ENCODE measurements at regions not wholly inside any gene's neighbourhood (a gene's known extent, or its start where the extent isn't known, plus 50 kb on each side); places are given as distances from the start of the nearest gene placed in this dataset.
"Not testable (repeated sequence)": the region's sequence is repeated elsewhere in the genome, so short reads cannot be mapped to it uniquely, and the experiment has no call there.

DNA sequence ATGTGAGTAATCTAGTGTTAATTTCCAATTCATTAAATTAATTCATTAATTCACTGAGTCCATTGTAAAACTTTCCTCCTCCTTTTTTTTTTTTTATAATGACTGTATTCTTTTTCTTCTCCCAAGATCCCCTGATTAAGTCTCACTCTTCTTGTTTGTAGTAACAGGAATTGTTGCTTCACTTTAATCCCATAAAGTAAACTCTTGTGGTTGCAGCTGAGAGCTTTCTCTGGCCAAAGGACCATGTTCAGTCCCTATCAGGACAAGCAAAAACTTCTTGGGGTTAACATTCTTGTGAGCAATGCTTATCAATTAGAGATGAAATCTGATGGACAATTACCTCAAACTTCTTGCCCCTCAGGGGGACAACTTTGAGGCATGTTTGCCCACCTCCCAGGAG lies 400.2 kb upstream of the SPHKAP start:
- Histone ChIP-seq H3K9ac (ENCODE audit: low read depth, low read length) (no peak overlapping the region), H3K4me1 (ENCODE audit: control insufficient read depth, insufficient read depth, low read length) (no peaks in the 10 kb centered on the region), H3K4me2 (ENCODE audit: low read length) (no peak overlapping the region), H3K9me3 (replicated peaks; ENCODE audit: low read length) (no peaks in the 10 kb centered on the region), H3K36me3 (ENCODE audit: insufficient read depth, low read length) (no peaks in the 10 kb centered on the region), H3K4me3 (ENCODE audit: low read length) (no peak overlapping the region), H3K27me3 (ENCODE audit: control insufficient read depth, insufficient read depth, low read length) (no peaks in the 10 kb centered on the region)

DNA sequence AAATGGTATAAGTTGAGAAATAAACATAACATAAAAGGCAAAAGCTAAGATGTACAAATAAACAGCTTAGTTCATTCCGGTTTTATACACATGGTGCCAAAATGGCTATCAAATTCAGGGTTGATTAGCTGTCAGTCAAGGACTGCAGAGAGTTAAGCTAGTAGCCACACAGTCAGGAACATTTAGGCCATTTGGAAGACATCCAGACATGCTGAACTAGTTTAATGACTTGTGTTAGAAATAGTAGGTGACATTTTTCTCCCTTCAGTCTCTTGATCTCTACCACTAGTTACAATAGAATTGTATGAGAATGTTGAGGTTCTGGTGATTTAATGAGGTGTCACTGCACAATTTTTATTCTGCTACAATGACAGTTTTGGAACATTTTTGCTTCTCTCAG lies 394.4 kb upstream of the SPHKAP start:
- Histone ChIP-seq H3K36me3 (ENCODE audit: insufficient read depth, low read length) (no peaks in the 10 kb centered on the region), H3K9ac (ENCODE audit: low read depth, low read length) (no peak overlapping the region), H3K4me2 (ENCODE audit: low read length) (no peak overlapping the region), H3K4me1 (ENCODE audit: control insufficient read depth, insufficient read depth, low read length) (no peaks in the 10 kb centered on the region), H3K9me3 (replicated peaks; ENCODE audit: low read length) (no peaks in the 10 kb centered on the region), H3K27me3 (ENCODE audit: control insufficient read depth, insufficient read depth, low read length) (no peaks in the 10 kb centered on the region), H3K4me3 (ENCODE audit: low read length) (no peak overlapping the region)

DNA sequence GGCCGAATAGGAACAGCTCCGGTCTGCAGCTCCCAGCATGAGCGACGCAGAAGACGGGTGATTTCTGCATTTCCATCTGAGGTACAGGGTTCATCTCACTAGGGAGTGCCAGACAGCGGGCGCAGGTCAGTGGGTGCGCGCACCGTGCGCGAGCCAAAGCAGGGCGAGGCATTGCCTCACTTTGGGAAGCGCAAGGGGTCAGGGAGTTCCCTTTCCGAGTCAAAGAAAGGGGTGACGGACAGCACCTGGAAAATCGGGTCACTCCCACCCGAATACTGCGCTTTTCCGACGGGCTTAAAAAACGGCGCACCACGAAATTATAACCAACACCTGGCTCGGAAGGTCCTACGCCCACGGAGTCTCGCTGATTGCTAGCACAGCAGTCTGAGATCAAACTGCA lies 386.8 kb upstream of the SPHKAP start:
- H3K27me3 ChIP-seq (ENCODE audit: control insufficient read depth, insufficient read depth, low read length); H3K4me1 ChIP-seq (ENCODE audit: control insufficient read depth, insufficient read depth, low read length); H3K36me3 ChIP-seq (ENCODE audit: insufficient read depth, low read length); H3K4me2 ChIP-seq (ENCODE audit: low read length); H3K9ac ChIP-seq (ENCODE audit: low read depth, low read length); H3K9me3 ChIP-seq (replicated peaks; ENCODE audit: low read length); H3K4me3 ChIP-seq (ENCODE audit: low read length): not testable (repeated sequence)

DNA sequence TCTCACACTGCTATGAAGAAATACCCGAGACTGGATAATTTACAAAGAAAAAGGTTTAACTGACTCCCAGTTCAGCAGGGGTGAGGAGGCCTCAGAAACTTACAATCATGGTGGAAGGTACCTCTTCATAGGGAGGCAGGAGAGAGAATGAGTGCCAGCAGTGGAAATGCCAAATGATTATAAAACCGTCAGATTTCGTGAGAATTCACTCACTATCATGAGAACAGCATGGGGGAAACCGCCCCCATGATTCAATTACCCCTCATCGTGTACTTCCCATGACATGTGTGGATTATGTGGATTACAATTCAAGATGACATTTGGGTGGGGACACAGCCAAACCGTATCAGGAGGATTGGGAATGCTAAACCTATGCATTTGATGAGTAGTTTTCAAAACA lies 380.3 kb upstream of the SPHKAP start:
- Histone ChIP-seq H3K27me3 (ENCODE audit: control insufficient read depth, insufficient read depth, low read length) (no peaks in the 10 kb centered on the region), H3K4me2 (ENCODE audit: low read length) (no peak overlapping the region), H3K9me3 (replicated peaks; ENCODE audit: low read length) (no peaks in the 10 kb centered on the region), H3K4me3 (ENCODE audit: low read length) (no peak overlapping the region), H3K4me1 (ENCODE audit: control insufficient read depth, insufficient read depth, low read length) (peaks cover 2% of the 10 kb centered on the region), H3K36me3 (ENCODE audit: insufficient read depth, low read length) (no peaks in the 10 kb centered on the region), H3K9ac (ENCODE audit: low read depth, low read length) (no peak overlapping the region)

DNA sequence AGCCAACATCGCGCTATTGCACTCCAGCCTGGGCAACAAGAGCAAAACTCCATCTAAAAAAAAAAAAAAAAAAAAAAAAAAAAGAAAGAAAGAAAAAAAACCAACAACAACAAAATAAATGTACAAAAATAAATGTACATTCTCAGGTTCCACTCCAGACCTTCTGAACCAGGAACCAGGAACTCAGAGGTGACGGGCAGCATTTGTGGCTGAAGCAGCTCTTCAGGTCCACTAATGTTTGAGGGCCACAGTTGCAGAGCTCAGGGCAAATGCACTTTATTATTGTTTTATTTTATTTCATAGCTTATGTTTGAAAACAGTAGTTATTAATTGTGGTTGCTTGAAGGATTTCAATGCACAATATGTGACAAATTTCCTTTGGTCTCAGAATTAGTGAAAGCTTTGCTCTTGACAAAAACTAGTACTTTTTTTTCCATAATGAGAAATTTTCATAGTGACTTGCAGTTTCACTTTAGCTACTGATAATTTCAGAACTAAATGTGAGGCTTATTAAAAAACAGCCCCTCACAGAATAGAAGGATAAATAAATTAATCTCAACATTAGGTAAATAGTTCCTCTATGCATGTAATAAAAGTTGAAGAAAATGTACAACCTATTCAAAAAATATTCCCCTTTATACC lies 378.4 kb upstream of the SPHKAP start:
- Histone ChIP-seq H3K4me2 (ENCODE audit: low read length) (no peak overlapping the region), H3K4me3 (ENCODE audit: low read length) (no peak overlapping the region), H3K4me1 (ENCODE audit: control insufficient read depth, insufficient read depth, low read length) (peaks cover 9% of the 10 kb centered on the region), H3K9ac (ENCODE audit: low read depth, low read length) (no peak overlapping the region), H3K36me3 (ENCODE audit: insufficient read depth, low read length) (no peaks in the 10 kb centered on the region), H3K9me3 (replicated peaks; ENCODE audit: low read length) (no peaks in the 10 kb centered on the region), H3K27me3 (ENCODE audit: control insufficient read depth, insufficient read depth, low read length) (no peaks in the 10 kb centered on the region)

DNA sequence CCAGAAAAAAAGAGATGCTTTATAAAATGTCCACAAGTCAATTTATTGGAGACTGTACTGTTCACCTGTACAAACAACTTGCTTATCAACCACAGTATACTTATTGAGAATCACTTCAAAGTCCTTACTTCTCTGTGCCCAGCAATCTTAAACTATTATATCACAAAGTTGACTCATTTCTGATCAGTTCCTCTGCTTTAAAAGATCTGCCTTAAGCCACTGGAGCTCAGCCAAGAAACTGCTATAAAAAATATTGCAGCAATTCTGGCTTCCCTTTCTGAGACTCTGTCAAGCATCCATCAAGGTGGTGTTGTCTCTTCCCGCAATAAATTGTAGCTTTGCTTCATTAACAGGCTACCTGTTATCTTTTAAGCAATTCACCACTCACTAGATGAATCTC lies 375.2 kb upstream of the SPHKAP start:
- no peaks in the 10 kb centered on the region for H3K9me3 ChIP-seq (replicated peaks; ENCODE audit: low read length)
- no peak overlapping the region for H3K9ac ChIP-seq (ENCODE audit: low read depth, low read length)
- no peaks in the 10 kb centered on the region for H3K27me3 ChIP-seq (ENCODE audit: control insufficient read depth, insufficient read depth, low read length)
- no peaks in the 10 kb centered on the region for H3K36me3 ChIP-seq (ENCODE audit: insufficient read depth, low read length)
- H3K4me3 ChIP-seq (ENCODE audit: low read length): no peak overlapping the region
- no peak overlapping the region for H3K4me2 ChIP-seq (ENCODE audit: low read length)
- H3K4me1 ChIP-seq (ENCODE audit: control insufficient read depth, insufficient read depth, low read length): peaks cover 9% of the 10 kb centered on the region

DNA sequence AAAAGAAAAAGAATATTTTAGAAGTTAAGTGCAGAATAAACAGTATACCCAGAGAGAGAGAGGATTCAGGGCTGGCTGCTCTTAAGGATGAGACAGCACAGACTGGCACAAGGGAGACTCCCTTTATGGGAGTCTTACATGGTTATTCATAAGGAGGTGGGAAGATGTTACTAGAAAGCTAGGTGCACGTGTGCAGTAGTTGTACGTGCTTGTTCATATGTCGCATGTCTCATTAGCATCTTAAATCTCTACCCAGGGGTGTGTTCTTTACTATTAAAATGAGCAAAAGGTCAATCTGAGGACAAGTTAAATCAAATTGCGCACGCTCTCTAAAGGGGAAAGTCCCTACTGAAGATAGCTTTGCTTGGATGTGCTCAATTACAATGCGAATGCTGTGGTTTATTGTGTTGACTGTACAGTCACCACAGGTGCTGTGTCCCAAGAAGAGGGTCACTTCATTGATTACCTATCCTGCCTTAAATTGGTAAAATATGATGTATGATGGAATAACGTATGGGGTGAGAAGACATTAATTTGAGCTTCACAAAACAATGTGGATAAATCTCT lies 368.0 kb upstream of the SPHKAP start:
- Histone ChIP-seq H3K27me3 (ENCODE audit: control insufficient read depth, insufficient read depth, low read length) (no peaks in the 10 kb centered on the region), H3K4me3 (ENCODE audit: low read length) (no peak overlapping the region), H3K9ac (ENCODE audit: low read depth, low read length) (no peak overlapping the region), H3K9me3 (replicated peaks; ENCODE audit: low read length) (peaks cover 8% of the 10 kb centered on the region), H3K4me2 (ENCODE audit: low read length) (no peak overlapping the region), H3K4me1 (ENCODE audit: control insufficient read depth, insufficient read depth, low read length) (peaks cover 31% of the 10 kb centered on the region), H3K36me3 (ENCODE audit: insufficient read depth, low read length) (no peaks in the 10 kb centered on the region)

DNA sequence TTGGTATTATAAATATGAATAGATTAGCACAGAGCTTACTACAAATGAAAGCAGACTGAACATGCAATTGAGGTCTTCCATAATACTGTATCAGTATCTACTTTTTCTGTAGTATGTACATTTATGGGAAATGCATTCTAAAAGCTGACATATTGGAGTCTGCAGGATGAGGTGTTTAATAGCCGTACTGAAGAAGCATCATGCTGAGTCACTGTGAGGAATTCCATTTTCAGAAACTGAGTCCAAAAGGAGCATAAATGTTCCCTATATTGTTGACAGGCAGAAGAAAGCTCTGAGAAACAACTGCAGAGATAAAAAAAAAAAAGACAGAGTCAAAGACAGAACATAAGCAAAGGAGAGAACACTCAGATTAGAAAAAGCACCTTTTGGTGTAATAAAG lies 366.7 kb upstream of the SPHKAP start:
- Histone ChIP-seq H3K4me2 (ENCODE audit: low read length) (peak overlapping the region; percentile 2), H3K9ac (ENCODE audit: low read depth, low read length) (no peak overlapping the region), H3K27me3 (ENCODE audit: control insufficient read depth, insufficient read depth, low read length) (no peaks in the 10 kb centered on the region), H3K9me3 (replicated peaks; ENCODE audit: low read length) (peaks cover 8% of the 10 kb centered on the region), H3K36me3 (ENCODE audit: insufficient read depth, low read length) (no peaks in the 10 kb centered on the region), H3K4me3 (ENCODE audit: low read length) (no peak overlapping the region), H3K4me1 (ENCODE audit: control insufficient read depth, insufficient read depth, low read length) (peaks cover 36% of the 10 kb centered on the region)

DNA sequence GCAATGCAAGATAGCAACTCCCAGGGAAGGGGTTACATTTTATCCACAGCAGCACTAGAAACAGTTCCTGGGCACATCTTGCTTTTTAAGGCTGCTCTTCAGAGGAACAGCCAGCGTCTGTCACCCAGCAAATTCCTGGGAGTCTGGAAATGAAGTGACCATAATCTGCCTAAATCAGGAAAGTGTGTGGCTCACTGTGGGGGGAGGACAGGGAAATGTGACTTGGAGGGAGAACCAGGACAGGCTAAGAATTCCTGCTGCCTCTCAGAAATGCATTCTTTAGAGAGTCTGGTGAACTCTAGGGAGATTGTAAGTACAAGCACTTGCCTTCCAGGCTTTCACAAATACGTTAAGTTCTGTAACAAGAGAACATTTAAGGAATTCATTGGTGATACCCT lies 364.3 kb upstream of the SPHKAP start:
- H3K9ac ChIP-seq (ENCODE audit: low read depth, low read length): peak overlapping the region; percentile 26
- no peaks in the 10 kb centered on the region for H3K36me3 ChIP-seq (ENCODE audit: insufficient read depth, low read length)

DNA sequence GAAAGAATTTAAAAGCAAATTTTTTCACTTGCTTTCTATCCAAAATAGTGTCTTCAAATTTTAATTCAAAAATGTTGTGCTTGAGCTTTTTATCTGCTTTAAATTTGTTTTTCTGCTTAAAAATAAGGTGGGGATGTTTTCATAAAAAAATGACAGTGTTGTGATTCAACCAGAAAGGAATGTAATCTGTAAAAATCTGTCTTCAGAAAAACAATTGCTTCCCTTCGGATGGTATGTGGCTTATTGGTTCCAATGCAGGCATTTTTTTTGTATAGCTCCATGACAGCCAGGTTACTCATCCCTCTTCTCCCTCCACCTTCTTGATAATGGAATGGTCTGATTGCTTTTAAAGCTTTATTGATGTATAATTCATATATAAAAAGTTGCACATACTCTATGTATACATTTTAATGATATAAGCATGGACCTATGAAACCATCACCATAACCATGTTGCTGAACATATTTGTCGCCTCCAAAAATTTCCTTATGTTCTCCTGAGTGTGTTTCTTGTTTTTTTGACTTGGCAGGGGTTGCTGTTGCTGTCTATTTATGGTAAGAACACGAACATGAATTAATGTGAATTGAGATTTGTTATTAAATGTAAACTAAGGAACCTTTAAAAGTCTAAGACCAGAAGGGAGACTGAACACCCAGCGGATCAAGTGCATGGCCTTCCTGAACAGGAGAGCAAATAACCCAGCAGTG lies 363.7 kb upstream of the SPHKAP start:
- Histone ChIP-seq H3K9ac (ENCODE audit: low read depth, low read length) (peak overlapping the region; percentile 60), H3K9me3 (replicated peaks; ENCODE audit: low read length) (peaks cover 8% of the 10 kb centered on the region), H3K36me3 (ENCODE audit: insufficient read depth, low read length) (no peaks in the 10 kb centered on the region), H3K4me3 (ENCODE audit: low read length) (no peak overlapping the region), H3K27me3 (ENCODE audit: control insufficient read depth, insufficient read depth, low read length) (no peaks in the 10 kb centered on the region), H3K4me2 (ENCODE audit: low read length) (peak overlapping the region; percentile 50), H3K4me1 (ENCODE audit: control insufficient read depth, insufficient read depth, low read length) (peaks cover 53% of the 10 kb centered on the region)

More for the DNA sequence above, 364.3 kb upstream of the SPHKAP start:
- H3K27me3 ChIP-seq (ENCODE audit: control insufficient read depth, insufficient read depth, low read length): no peaks in the 10 kb centered on the region
- H3K4me2 ChIP-seq (ENCODE audit: low read length): peak overlapping the region; percentile 15
- H3K4me1 ChIP-seq (ENCODE audit: control insufficient read depth, insufficient read depth, low read length): peaks cover 53% of the 10 kb centered on the region
- H3K4me3 ChIP-seq (ENCODE audit: low read length): no peak overlapping the region
- H3K9me3 ChIP-seq (replicated peaks; ENCODE audit: low read length): peaks cover 8% of the 10 kb centered on the region

DNA sequence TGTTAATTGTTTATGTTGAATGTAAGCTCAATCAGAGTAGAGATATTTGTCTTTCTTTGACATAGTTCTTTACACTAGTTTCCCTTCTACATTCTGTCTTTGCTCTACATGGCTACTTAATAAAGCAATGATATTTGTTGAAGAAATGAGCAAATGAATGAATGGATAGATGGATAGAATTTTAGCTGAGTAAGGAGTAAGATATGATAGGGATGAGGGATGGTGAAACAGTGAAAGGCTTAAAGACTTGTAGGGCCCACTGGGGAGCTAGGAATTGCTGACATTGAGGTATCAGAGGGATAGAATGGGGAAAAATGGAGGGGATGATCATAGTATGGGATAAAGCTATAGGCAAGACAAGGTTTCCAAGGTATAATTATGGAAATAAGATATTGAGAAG lies 361.6 kb upstream of the SPHKAP start:
- Histone ChIP-seq H3K9ac (ENCODE audit: low read depth, low read length) (no peak overlapping the region), H3K4me2 (ENCODE audit: low read length) (no peak overlapping the region), H3K36me3 (ENCODE audit: insufficient read depth, low read length) (no peaks in the 10 kb centered on the region), H3K27me3 (ENCODE audit: control insufficient read depth, insufficient read depth, low read length) (no peaks in the 10 kb centered on the region), H3K4me1 (ENCODE audit: control insufficient read depth, insufficient read depth, low read length) (peaks cover 45% of the 10 kb centered on the region), H3K9me3 (replicated peaks; ENCODE audit: low read length) (peaks cover 8% of the 10 kb centered on the region), H3K4me3 (ENCODE audit: low read length) (no peak overlapping the region)

DNA sequence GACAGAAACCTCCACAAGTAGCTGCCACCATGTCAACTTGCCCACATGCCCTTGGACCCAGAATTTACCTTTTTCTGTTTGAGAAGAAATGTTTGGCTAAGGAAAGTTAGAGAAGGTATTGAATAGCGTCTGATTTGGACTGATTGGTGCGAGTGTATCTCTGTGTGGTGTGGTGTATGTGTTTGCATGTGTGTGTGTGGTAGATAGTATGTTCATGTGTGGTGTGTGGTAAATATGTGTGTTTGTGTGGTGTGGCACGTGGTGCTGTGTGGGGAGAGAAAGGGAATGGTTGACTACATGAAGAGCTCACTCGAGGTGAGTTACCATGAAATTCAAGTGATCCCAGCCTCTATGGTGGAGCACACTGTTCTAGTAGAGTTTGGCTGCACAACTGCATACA lies 360.8 kb upstream of the SPHKAP start:
- Histone ChIP-seq H3K27me3 (ENCODE audit: control insufficient read depth, insufficient read depth, low read length) (no peaks in the 10 kb centered on the region), H3K9me3 (replicated peaks; ENCODE audit: low read length) (peaks cover 8% of the 10 kb centered on the region), H3K4me2 (ENCODE audit: low read length) (peak overlapping the region; percentile 2), H3K4me3 (ENCODE audit: low read length) (no peak overlapping the region), H3K4me1 (ENCODE audit: control insufficient read depth, insufficient read depth, low read length) (peaks cover 38% of the 10 kb centered on the region), H3K9ac (ENCODE audit: low read depth, low read length) (no peak overlapping the region), H3K36me3 (ENCODE audit: insufficient read depth, low read length) (no peaks in the 10 kb centered on the region)
